IPS-20b (cell line): ENCODE measurements at regions not wholly inside any gene's neighbourhood (a gene's known extent, or its start where the extent isn't known, plus 50 kb on each side); places are given as distances from the start of the nearest gene placed in this dataset.

Experiments
- H3K27ac ChIP-seq: one replicate; pipeline ENCODE4 v1.5.1; 2013; ENCODE audit warnings: low read length
- H3K27me3 ChIP-seq: 2 replicates; pipeline ENCODE4 v1.6.1; 2013; ENCODE audit warnings: mild to moderate bottlenecking, low read length, inconsistent platforms; ENCODE audit not compliant: insufficient read depth
- H3K36me3 ChIP-seq: 2 replicates; pipeline ENCODE4 v1.6.1; 2013; ENCODE audit warnings: low read depth, mild to moderate bottlenecking, inconsistent platforms, low read length, moderate library complexity; ENCODE audit not compliant: insufficient read depth
- H3K4me1 ChIP-seq: 2 replicates; pipeline ENCODE4 v1.6.1; 2013; ENCODE audit warnings: mild to moderate bottlenecking, control low read depth, inconsistent platforms, low read length, moderate library complexity; ENCODE audit not compliant: insufficient read depth
- H3K4me3 ChIP-seq: 2 replicates; pipeline ENCODE4 v1.5.1; 2013; ENCODE audit warnings: mild to moderate bottlenecking, low read length, inconsistent platforms
- H3K9ac ChIP-seq: 2 replicates; pipeline ENCODE4 v1.6.1; 2013; ENCODE audit warnings: low read depth, mild to moderate bottlenecking, inconsistent platforms, low read length, moderate library complexity
- H3K9me3 ChIP-seq: 2 replicates; pipeline ENCODE4 v1.6.1; 2013; ENCODE audit warnings: mild to moderate bottlenecking, low read depth, low read length, inconsistent platforms; ENCODE audit not compliant: insufficient read depth

DNA sequence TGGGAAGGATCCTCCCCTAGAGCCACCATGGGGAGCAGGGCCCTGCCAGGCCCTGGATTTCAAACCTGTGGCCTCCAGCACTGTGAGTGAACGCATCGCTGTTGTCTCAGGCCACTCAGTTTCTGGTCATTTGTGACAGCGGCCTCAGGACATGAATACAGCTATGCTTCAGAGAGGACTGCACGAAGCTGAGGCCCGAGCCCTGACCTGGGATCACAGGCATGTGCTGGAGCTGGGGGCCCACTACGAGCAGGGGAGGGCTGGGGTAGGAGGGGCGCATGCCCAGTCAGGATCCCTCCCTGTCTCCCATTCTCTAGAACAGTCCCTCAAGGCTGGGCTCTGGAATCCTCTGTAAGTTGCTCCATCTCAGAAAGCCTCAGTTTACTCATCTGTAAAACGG is 242.1 kb downstream of the CTTN start:
- H3K36me3 ChIP-seq = no peaks in the 10 kb centered on the region
- no peak overlapping the region for H3K4me3 ChIP-seq
- no peak overlapping the region for H3K9ac ChIP-seq
- no peak overlapping the region for H3K27ac ChIP-seq
- no peaks in the 10 kb centered on the region for H3K27me3 ChIP-seq
- H3K4me1 ChIP-seq = peaks cover 32% of the 10 kb centered on the region; the same call in 1 of the 2 replicates
- no peaks in the 10 kb centered on the region for H3K9me3 ChIP-seq

DNA sequence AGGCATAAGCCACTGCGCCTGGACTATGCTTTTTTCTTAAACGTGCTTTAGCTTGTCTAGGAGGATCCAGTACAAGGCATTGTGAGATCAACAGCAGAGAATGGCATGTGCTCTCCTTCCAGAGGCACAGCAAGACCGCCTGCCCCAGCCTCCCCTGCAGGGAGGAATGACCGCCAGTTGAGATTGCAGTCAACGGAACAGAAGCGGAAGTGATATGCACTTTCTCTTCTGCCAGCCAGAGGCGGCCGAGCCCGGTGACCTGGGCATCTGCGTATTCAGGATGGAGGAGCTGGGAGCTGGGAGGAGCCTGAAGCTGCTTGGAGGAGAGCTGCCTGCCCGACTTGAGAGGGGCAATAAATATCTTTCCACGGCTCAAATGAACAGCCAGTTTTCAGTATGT is 243.0 kb downstream of the CTTN start:
- H3K36me3 ChIP-seq = no peaks in the 10 kb centered on the region

DNA sequence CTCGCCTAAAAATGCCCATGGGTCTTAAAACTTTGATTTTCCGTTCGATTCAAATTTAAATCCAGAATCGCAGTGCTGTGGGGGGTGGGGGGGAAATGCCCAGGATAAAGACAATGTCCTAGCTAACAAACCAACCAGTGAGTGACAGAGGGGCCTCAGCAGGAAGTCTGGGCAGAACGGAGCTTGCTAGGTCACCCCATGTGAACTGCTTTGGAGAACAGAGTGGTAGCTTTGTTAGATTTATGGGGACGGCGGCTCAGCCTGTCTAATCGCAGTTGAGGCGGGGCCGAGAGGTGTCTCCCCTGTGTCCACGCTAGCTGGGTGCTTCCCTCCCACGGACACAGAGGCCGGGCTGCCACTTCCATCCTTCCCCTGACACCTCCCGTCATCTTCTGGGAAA is 243.9 kb downstream of the CTTN start:
- H3K9me3 ChIP-seq = no peaks in the 10 kb centered on the region
- H3K27ac ChIP-seq = peak overlapping the region; percentile 12
- H3K27me3 ChIP-seq = no peaks in the 10 kb centered on the region
- no peak overlapping the region for H3K4me3 ChIP-seq
- peak overlapping the region; percentile 27; the same call in 1 of the 2 replicates for H3K9ac ChIP-seq
- no peaks in the 10 kb centered on the region for H3K36me3 ChIP-seq
- H3K4me1 ChIP-seq = peaks cover 42% of the 10 kb centered on the region; the same call in 1 of the 2 replicates

More for the DNA sequence above, 243.0 kb downstream of the CTTN start:
- Histone ChIP-seq H3K9me3 (no peaks in the 10 kb centered on the region), H3K4me1 (peaks cover 39% of the 10 kb centered on the region; the same call in 1 of the 2 replicates), H3K4me3 (no peak overlapping the region), H3K9ac (peak overlapping the region; percentile 27; the same call in 1 of the 2 replicates), H3K27ac (no peak overlapping the region), H3K27me3 (no peaks in the 10 kb centered on the region)

DNA sequence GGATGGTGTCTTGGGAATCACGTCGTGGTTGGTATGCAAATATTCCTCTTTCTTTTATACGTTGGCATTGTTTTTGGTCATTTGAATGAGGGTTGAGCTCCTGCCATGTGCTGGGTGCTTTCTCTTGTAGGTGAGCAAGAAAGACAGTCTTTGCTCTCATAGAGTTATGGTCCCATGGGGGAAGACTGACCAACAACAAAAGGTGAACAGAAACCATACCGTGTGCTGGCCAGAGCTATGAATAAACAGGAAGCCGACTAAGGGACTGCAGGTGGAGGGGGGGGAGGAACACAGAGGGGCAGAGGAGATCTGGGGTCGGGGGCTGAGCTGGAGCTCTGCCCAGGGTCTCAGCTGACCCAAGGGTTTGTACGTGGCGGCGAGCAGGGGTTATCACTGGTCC is 245.3 kb downstream of the CTTN start:
- Histone ChIP-seq H3K36me3 (no peaks in the 10 kb centered on the region), H3K4me3 (no peak overlapping the region), H3K4me1 (peaks cover 52% of the 10 kb centered on the region; the same call in 1 of the 2 replicates), H3K27ac (peak overlapping the region; percentile 25), H3K9ac (peak overlapping the region; percentile 34; the same call in 1 of the 2 replicates), H3K27me3 (no peaks in the 10 kb centered on the region), H3K9me3 (no peaks in the 10 kb centered on the region)

DNA sequence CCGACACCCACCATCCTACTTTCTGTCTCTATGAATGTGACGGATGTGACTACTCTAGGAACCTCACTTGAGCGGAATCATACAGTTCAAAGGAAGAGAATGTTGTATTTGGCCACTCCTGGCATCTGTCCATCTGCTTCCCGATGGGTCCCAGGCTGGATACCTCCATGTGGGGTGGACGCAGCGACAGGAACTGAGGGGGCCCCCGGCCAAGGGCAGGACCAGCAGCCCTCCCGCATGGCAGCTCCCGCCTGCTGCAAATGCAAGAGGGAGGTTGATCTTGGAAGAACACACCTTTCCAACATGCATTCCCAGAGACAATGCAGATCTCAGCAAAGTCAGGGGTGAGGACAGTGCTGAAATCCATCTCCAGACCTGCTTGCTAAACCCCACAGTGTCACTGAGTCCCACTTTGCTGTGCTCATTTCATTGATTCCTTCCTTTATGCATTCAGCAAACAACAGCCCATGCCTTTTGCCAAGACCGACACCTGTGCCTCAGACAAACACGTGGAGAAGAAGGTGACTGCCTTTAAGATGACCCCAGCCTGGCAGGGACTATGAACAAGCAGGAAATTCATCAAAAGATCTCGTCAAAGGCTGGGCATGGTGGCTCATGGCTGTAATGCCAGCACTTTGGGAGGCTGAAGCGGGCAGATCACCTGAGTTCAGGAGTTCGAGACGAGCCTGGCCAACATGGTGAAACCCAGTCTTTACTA is 246.2 kb downstream of the CTTN start:
- no peaks in the 10 kb centered on the region for H3K36me3 ChIP-seq
- H3K9ac ChIP-seq = peak overlapping the region; percentile 34; the same call in 1 of the 2 replicates
- H3K4me1 ChIP-seq = peaks cover 56% of the 10 kb centered on the region; the same call in 1 of the 2 replicates
- H3K4me3 ChIP-seq = no peak overlapping the region
- H3K27ac ChIP-seq = no peak overlapping the region
- H3K27me3 ChIP-seq = no peaks in the 10 kb centered on the region
- no peaks in the 10 kb centered on the region for H3K9me3 ChIP-seq

DNA sequence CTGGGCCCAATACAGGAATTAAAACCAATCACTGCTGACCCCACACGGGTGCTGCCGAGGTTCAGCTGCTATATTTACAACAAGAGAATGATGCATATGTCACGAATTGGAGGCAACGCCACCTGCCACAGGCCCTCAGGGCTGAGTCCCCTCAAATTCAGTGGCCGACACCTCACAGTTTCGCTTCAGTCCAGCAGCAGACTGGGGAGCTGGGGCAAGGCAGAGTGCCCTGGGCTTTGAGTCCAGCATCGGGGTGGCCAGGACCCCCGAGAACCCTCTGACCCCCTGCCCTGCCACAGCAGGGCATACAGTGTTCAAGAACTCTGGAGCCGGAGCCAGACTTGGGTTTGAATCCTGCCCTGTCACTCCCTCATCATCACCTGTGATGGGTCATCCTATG is 247.2 kb downstream of the CTTN start:
- Histone ChIP-seq H3K9ac (peak overlapping the region; percentile 3; the same call in 1 of the 2 replicates), H3K4me3 (no peak overlapping the region), H3K36me3 (no peaks in the 10 kb centered on the region), H3K4me1 (peaks cover 56% of the 10 kb centered on the region; the same call in 1 of the 2 replicates), H3K27ac (no peak overlapping the region), H3K27me3 (no peaks in the 10 kb centered on the region), H3K9me3 (no peaks in the 10 kb centered on the region)

DNA sequence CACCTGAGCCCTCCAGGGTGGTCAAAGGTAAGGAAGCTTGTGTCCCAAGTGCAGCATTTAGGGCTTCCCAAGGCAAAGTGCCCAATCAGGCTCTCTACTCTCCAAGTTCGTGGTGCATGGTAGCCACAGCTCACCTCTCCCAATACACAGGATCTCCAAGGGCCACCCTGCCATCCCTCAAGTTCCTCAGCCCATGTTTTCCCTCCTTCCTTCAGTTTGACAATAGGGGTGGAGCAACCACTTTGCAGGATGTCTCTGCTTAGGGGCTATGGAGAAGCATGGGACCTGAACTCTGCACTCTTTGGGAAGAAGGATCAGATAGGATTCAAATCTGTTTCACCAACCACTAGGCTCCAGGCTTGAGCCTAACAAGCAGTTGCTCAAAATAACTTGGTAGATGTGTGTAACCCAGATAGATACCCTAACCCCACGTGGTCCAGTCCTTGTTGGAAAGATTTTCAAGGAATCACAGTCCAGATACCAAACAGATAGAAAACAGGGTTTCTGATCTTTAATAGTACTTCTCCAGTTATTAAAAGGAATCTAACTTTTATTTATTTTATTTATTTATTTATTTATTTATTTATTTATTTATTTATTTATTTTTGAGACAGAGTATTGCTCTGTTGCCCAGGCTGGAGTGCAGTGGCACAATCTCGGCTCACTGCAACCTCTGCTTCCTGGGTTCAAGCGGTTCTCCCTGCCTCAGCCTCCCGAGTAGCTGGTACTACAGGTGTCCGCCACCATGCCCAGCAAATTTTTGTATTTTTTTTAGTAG is 248.1 kb downstream of the CTTN start:
- Histone ChIP-seq H3K9me3 (no peaks in the 10 kb centered on the region), H3K27ac (no peak overlapping the region), H3K36me3 (no peaks in the 10 kb centered on the region), H3K4me3 (peak overlapping the region; percentile 47; the same call in 1 of the 2 replicates), H3K9ac (peak overlapping the region; percentile 62; the same call in 1 of the 2 replicates), H3K27me3 (no peaks in the 10 kb centered on the region), H3K4me1 (peaks cover 56% of the 10 kb centered on the region; the same call in 1 of the 2 replicates)

DNA sequence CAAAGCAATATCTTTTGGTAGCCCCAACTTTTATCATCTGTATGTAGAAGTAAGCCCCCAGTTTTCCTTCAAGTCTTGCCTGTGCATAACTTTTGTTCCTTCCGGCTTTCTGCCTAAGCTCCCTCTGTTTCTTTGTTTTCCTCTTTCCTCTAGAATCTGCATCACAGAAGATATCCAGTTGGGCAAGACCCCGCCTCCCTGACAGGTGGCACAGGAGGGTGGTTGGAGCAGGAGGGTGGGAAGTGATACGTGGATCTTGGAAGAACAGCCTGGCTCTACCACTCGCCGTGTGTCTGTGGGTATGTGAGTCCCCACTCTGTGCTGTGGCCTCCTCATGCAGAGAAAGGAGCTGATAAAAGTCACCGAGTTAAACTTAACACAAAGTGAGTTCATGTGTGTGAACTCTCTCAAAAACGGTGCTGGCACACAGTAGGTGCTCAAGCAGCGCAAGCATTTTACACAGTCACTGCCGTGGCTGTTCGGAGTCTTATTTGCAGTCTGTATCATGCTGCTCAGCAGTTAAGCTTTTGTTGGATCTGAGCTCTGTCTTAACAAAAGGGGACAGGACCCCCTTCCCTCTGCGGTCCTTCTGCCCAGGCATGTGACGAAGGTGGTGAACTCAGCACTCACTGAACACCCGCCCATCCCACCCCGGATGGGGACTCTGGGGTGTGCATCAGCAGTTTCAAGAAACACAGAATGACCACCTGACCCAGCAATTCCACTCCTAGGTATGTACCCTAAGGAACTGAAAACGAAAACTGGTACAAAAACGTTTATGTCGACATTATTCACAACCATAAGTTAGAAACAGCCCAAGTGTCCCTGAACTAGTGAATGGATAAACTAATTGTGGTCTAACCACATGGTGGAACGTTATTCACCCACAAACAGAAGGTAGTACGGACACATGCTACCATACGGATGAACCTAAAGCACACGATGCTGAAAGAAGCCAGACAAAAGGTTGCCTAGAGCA is 249.1 kb downstream of the CTTN start:
- no peaks in the 10 kb centered on the region for H3K27me3 ChIP-seq
- H3K27ac ChIP-seq = peak overlapping the region; percentile 68
- H3K4me1 ChIP-seq = peaks cover 46% of the 10 kb centered on the region; the same call in 1 of the 2 replicates
- H3K9ac ChIP-seq = peak overlapping the region; percentile 62; the same call in 1 of the 2 replicates
- H3K9me3 ChIP-seq = no peaks in the 10 kb centered on the region
- H3K36me3 ChIP-seq = no peaks in the 10 kb centered on the region
- H3K4me3 ChIP-seq = peak overlapping the region; percentile 47

DNA sequence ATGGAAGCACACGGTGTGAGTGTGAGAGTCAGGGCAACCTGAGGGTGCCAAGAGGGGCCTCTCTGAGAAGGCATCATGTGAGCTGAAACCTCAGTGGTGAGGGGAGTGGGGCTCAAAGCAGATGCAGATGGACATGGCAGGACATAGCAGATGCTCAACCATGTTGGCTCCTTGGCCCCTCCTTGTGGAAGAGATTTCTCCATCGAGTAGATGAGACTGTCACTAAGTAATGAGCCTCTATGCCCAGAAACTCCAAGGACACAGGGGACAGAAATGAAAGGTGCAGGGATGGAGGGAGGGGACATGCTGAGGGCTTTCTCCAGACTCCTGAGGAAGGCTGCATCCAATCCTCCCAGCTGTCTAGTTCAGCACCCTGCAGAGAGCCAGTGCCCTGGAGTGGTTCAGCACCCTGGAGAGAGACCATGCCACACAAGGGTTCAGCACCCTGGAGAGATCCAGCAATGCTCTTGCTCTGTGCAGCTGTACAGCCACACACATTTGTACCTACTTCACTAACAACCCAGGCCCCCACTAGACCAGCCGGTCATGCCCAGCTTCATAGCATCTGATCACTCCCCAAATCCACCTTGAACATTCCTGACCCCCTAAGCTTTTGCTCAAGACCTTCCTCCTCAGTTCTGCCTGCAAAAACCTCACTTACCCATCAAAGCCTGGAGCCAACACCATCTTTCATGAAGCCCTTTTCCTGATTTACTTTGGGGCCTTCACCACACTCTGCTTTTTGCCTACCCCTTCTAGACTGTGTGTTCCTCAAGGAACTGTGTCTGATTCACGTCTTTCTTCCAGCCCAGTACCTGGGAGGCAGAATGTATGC is 252.0 kb downstream of the CTTN start:
- Histone ChIP-seq H3K36me3 (no peaks in the 10 kb centered on the region), H3K27ac (no peak overlapping the region), H3K9ac (no peak overlapping the region), H3K4me3 (no peak overlapping the region), H3K27me3 (no peaks in the 10 kb centered on the region), H3K9me3 (no peaks in the 10 kb centered on the region), H3K4me1 (peaks cover 34% of the 10 kb centered on the region; the same call in 1 of the 2 replicates)

DNA sequence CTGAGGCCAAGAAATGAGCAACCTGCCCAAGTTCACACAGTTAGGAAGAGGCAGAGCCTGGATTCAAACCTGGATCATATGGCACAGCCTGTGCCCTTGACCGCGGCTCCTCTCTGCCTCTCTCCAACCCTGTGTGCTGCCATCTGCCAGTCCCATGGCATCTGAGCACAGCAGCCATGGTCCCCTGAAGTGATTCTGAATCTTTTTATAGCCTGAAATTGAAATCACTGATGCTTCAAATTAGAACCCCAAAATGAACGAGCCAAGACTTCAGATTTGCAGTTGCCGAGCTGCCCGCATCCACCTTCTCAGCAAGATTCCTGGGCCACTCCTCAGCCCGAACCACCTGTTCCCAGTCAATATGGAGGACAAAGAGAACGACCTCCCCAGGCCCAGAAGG is 252.7 kb downstream of the CTTN start:
- Histone ChIP-seq H3K9ac (no peak overlapping the region), H3K9me3 (no peaks in the 10 kb centered on the region), H3K36me3 (no peaks in the 10 kb centered on the region), H3K4me3 (no peak overlapping the region), H3K27me3 (no peaks in the 10 kb centered on the region), H3K27ac (no peak overlapping the region), H3K4me1 (peaks cover 30% of the 10 kb centered on the region; the same call in 1 of the 2 replicates)
